ENCODE measurements at regions not wholly inside any gene's neighbourhood (a gene's known extent, or its start where the extent isn't known, plus 50 kb on each side); places are given as distances from the start of the nearest gene placed in this dataset.

GRCh38 chr5:52603778-52604554 lies 183.8 kb upstream of the ITGA1 start:
- Histone ChIP-seq H3K9me3 (no peaks in the 10 kb centered on the region), H3K4me3 (no peak overlapping the region), H3K27me3 (no peaks in the 10 kb centered on the region), H3K36me3 (no peaks in the 10 kb centered on the region), H3K4me1 (no peaks in the 10 kb centered on the region), H3K27ac (no peak overlapping the region)
- intact Hi-C loops (cut with DNase I; ENCODE audit: low total_unique reads) = no loop called here
- TF ChIP-seq POLR2AphosphoS5 (IDR thresholded peaks at IDR 0.05) = no peak
- TF ChIP-seq CTCF (IDR thresholded peaks at IDR 0.05) = no peak
- no peak for TF ChIP-seq POLR2A (IDR thresholded peaks at IDR 0.05)
- DNase-seq (ENCODE audit: low spot score in 2 of 2) = no peak

GRCh38 chr5:52605317-52606313 lies 182.1 kb upstream of the ITGA1 start:
- Histone ChIP-seq H3K4me1 (no peaks in the 10 kb centered on the region), H3K27ac (no peak overlapping the region), H3K4me3 (no peak overlapping the region), H3K9me3 (no peaks in the 10 kb centered on the region), H3K27me3 (no peaks in the 10 kb centered on the region), H3K36me3 (no peaks in the 10 kb centered on the region)
- DNase-seq (ENCODE audit: low spot score in 2 of 2) = no peak
- intact Hi-C loops (cut with DNase I; ENCODE audit: low total_unique reads) = no loop called here
- TF ChIP-seq CTCF (IDR thresholded peaks at IDR 0.05) (no peak), POLR2A (IDR thresholded peaks at IDR 0.05) (no peak), POLR2AphosphoS5 (IDR thresholded peaks at IDR 0.05) (no peak)

GRCh38 chr5:52607227-52607824 lies 180.4 kb upstream of the ITGA1 start:
- Histone ChIP-seq H3K27ac (no peak overlapping the region), H3K4me1 (no peaks in the 10 kb centered on the region), H3K9me3 (no peaks in the 10 kb centered on the region), H3K36me3 (no peaks in the 10 kb centered on the region), H3K4me3 (no peak overlapping the region), H3K27me3 (no peaks in the 10 kb centered on the region)
- DNase-seq (ENCODE audit: low spot score in 2 of 2) = no peak
- intact Hi-C loops (cut with DNase I; ENCODE audit: low total_unique reads) = no loop called here
- TF ChIP-seq CTCF (IDR thresholded peaks at IDR 0.05) (no peak), POLR2AphosphoS5 (IDR thresholded peaks at IDR 0.05) (no peak), POLR2A (IDR thresholded peaks at IDR 0.05) (no peak)

GRCh38 chr5:52620315-52620714 lies 167.4 kb upstream of the ITGA1 start:
- H3K27ac ChIP-seq = no peak overlapping the region
- no peaks in the 10 kb centered on the region for H3K36me3 ChIP-seq
- DNase-seq (ENCODE audit: low spot score in 2 of 2) = no peak
- no peaks in the 10 kb centered on the region for H3K4me1 ChIP-seq
- intact Hi-C loops (cut with DNase I; ENCODE audit: low total_unique reads) = no loop called here
- no peaks in the 10 kb centered on the region for H3K9me3 ChIP-seq
- TF ChIP-seq POLR2AphosphoS5 (IDR thresholded peaks at IDR 0.05) (no peak), CTCF (IDR thresholded peaks at IDR 0.05) (no peak), POLR2A (IDR thresholded peaks at IDR 0.05) (no peak)
- H3K27me3 ChIP-seq = no peaks in the 10 kb centered on the region
- H3K4me3 ChIP-seq = no peak overlapping the region
